SU-DHL-6 (cell line): ENCODE measurements at regions not wholly inside any gene's neighbourhood (a gene's known extent, or its start where the extent isn't known, plus 50 kb on each side); places are given as distances from the start of the nearest gene placed in this dataset.

Experiments used
- H2AFZ ChIP-seq: fragments of 200-600 bp; sonication (generic); 2 replicates; pipeline ENCODE4 v1.6.1; 2014; ENCODE audit warnings: low read depth, mild to moderate bottlenecking, moderate library complexity, mixed read lengths, antibody characterized with exemption, low read length; ENCODE audit not compliant: severe bottlenecking
- H3F3A ChIP-seq: fragments of 200-600 bp; shearing (Covaris generic); 2 replicates; pipeline ENCODE4 v1.6.0; 2016; ENCODE audit warnings: antibody characterized with exemption, mild to moderate bottlenecking; ENCODE audit not compliant: insufficient read depth
- H3K27ac ChIP-seq: fragments of 200-600 bp; sonication (generic); 2 replicates; pipeline ENCODE4 v1.5.1; 2016; ENCODE audit warnings: low read depth, mild to moderate bottlenecking, low read length, moderate library complexity, mixed read lengths
- H3K27me3 ChIP-seq: fragments of 200-600 bp; sonication (generic), shearing (Covaris generic); 2 replicates; pipeline ENCODE4 v1.6.0; 2014; ENCODE audit warnings: mild to moderate bottlenecking, low read length
- H3K36me3 ChIP-seq: fragments of 200-600 bp; sonication (generic); 2 replicates; pipeline ENCODE4 v1.6.1; 2014; ENCODE audit warnings: mild to moderate bottlenecking, low read length, mixed read lengths
- H3K4me2 ChIP-seq: fragments of 300-600, 200-600 bp; shearing (Covaris generic), sonication (generic); 2 replicates; pipeline ENCODE4 v1.6.0; 2014; ENCODE audit warnings: low read length, low read depth, mild to moderate bottlenecking; ENCODE audit not compliant: poor library complexity, severe bottlenecking
- H3K4me3 ChIP-seq: fragments of 200-600 bp; sonication (generic); 2 replicates; pipeline ENCODE4 v1.5.1; 2014; ENCODE audit warnings: antibody characterized with exemption, low read length, mild to moderate bottlenecking, mixed read lengths; ENCODE audit not compliant: insufficient read depth, poor library complexity, severe bottlenecking
- H3K79me2 ChIP-seq: fragments of 200-600 bp; sonication (generic); 2 replicates; pipeline ENCODE4 v1.6.1; 2014; ENCODE audit warnings: mild to moderate bottlenecking, low read length, moderate library complexity; ENCODE audit not compliant: insufficient read depth
- H3K9ac ChIP-seq: fragments of 200-600 bp; sonication (generic); 2 replicates; pipeline ENCODE4 v1.7.0; 2014; ENCODE audit warnings: mild to moderate bottlenecking, low read length
- H3K9me2 ChIP-seq: fragments of 200-600 bp; sonication (generic); replicated peaks from 2 replicates; pipeline ENCODE4 v1.6.1; 2014; ENCODE audit warnings: low read length; ENCODE audit not compliant: insufficient read depth
- H3K9me3 ChIP-seq: fragments of 200-600 bp; sonication (generic); 2 replicates; pipeline ENCODE4 v1.6.1; 2014; ENCODE audit warnings: low read length, mixed read lengths; ENCODE audit not compliant: insufficient read depth
- H4K20me1 ChIP-seq: fragments of 200-600 bp; sonication (generic); 2 replicates; pipeline ENCODE4 v1.6.1; 2014; ENCODE audit warnings: low read depth, mild to moderate bottlenecking, antibody characterized with exemption, low read length, moderate library complexity, mixed read lengths
- EZH2phosphoT487 ChIP-seq: fragments of 200-600 bp; sonication (generic), shearing (Covaris generic); conservative IDR thresholded peaks from 2 replicates; pipeline ENCODE4 v1.6.1; 2018; ENCODE audit warnings: mild to moderate bottlenecking, antibody characterized with exemption, low read length, moderate library complexity, mixed read lengths
- TF ChIP-seq, protein P1 (sequence below): fragments of 200-600 bp; sonication (generic); IDR thresholded peaks from one replicate; pipeline ENCODE4 v1.5.1; 2017; ENCODE audit warnings: antibody characterized with exemption, mild to moderate bottlenecking, low read length, moderate library complexity; ENCODE audit not compliant: insufficient read depth, poor library complexity, severe bottlenecking

GRCh38 chr2:19261061-19261460, 97.4 kb downstream of the OSR1 start:
- Histone ChIP-seq H3K9me3 (no peaks in the 10 kb centered on the region), H4K20me1 (no peaks in the 10 kb centered on the region), H3K9ac (no peak overlapping the region), H3K36me3 (no peaks in the 10 kb centered on the region), H3K27me3 (no peaks in the 10 kb centered on the region), H3K4me2 (no peak overlapping the region), H3K9me2 (no peaks in the 10 kb centered on the region), H3K4me3 (no peak overlapping the region), H2AFZ (no peak overlapping the region), H3K79me2 (no peaks in the 10 kb centered on the region), H3K27ac (no peak overlapping the region), H3F3A (no peaks in the 10 kb centered on the region)
- no peak for TF ChIP-seq EZH2phosphoT487
- TF ChIP-seq, protein P1, sequence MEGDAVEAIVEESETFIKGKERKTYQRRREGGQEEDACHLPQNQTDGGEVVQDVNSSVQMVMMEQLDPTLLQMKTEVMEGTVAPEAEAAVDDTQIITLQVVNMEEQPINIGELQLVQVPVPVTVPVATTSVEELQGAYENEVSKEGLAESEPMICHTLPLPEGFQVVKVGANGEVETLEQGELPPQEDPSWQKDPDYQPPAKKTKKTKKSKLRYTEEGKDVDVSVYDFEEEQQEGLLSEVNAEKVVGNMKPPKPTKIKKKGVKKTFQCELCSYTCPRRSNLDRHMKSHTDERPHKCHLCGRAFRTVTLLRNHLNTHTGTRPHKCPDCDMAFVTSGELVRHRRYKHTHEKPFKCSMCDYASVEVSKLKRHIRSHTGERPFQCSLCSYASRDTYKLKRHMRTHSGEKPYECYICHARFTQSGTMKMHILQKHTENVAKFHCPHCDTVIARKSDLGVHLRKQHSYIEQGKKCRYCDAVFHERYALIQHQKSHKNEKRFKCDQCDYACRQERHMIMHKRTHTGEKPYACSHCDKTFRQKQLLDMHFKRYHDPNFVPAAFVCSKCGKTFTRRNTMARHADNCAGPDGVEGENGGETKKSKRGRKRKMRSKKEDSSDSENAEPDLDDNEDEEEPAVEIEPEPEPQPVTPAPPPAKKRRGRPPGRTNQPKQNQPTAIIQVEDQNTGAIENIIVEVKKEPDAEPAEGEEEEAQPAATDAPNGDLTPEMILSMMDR: no peak

- H3K9me2 ChIP-seq: no peaks in the 10 kb centered on the region
- H3K36me3 ChIP-seq: no peaks in the 10 kb centered on the region
- H3K27me3 ChIP-seq: no peaks in the 10 kb centered on the region
- no peak overlapping the region for H3K27ac ChIP-seq
- H3F3A ChIP-seq: no peaks in the 10 kb centered on the region
- TF ChIP-seq EZH2phosphoT487: no peak
- TF ChIP-seq, protein P1: no peak
- no peak overlapping the region for H3K9ac ChIP-seq
- H3K79me2 ChIP-seq: no peaks in the 10 kb centered on the region
- no peak overlapping the region for H2AFZ ChIP-seq
- H3K9me3 ChIP-seq: no peaks in the 10 kb centered on the region
- no peak overlapping the region for H3K4me3 ChIP-seq
- H4K20me1 ChIP-seq: no peaks in the 10 kb centered on the region
- H3K4me2 ChIP-seq: no peak overlapping the region
These were observed 102.3 kb downstream of the OSR1 start for GRCh38 chr2:19256121-19256601.

DNA sequence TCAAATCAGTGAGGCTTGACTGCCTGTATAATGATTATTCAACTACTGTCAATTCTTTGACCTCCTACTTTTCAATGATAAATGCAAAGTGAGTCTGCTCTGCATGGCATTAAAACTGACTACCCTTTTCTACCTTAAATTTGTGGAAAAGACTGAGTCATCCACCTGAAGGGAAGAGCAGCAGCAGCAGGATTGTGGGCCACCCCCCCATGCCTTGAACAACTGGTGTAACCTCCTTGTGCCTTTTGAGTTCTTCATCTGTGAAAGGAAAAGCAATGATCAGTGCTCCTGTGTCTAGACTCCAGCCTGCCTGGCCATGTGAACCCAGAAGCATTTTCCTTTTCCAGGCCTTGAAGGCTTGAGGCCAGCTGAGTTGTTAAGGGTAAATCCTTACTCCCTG, 102.9 kb downstream of the OSR1 start:
- H3K27ac ChIP-seq: no peak overlapping the region
- TF ChIP-seq, protein P1: no peak
- TF ChIP-seq EZH2phosphoT487: no peak
- no peaks in the 10 kb centered on the region for H3K36me3 ChIP-seq
- no peaks in the 10 kb centered on the region for H3K9me2 ChIP-seq
- H3K9ac ChIP-seq: no peak overlapping the region
- H3K9me3 ChIP-seq: no peaks in the 10 kb centered on the region
- no peak overlapping the region for H2AFZ ChIP-seq
- H3K4me2 ChIP-seq: no peak overlapping the region
- H3K27me3 ChIP-seq: no peaks in the 10 kb centered on the region
- no peaks in the 10 kb centered on the region for H4K20me1 ChIP-seq
- no peaks in the 10 kb centered on the region for H3K79me2 ChIP-seq
- H3K4me3 ChIP-seq: no peak overlapping the region
- H3F3A ChIP-seq: no peaks in the 10 kb centered on the region

- H3K27me3 ChIP-seq: no peaks in the 10 kb centered on the region
- no peaks in the 10 kb centered on the region for H3K79me2 ChIP-seq
- H3K9me3 ChIP-seq: no peaks in the 10 kb centered on the region
- H4K20me1 ChIP-seq: no peaks in the 10 kb centered on the region
- no peaks in the 10 kb centered on the region for H3K36me3 ChIP-seq
- TF ChIP-seq, protein P1: no peak
- TF ChIP-seq EZH2phosphoT487: no peak
- H3K27ac ChIP-seq: no peak overlapping the region
- no peaks in the 10 kb centered on the region for H3F3A ChIP-seq
- H2AFZ ChIP-seq: no peak overlapping the region
- no peak overlapping the region for H3K9ac ChIP-seq
- H3K4me2 ChIP-seq: no peak overlapping the region
- H3K4me3 ChIP-seq: no peak overlapping the region
- H3K9me2 ChIP-seq: no peaks in the 10 kb centered on the region
These were observed 106.9 kb downstream of the OSR1 start for GRCh38 chr2:19251554-19251953.
